SK-N-SH treated with all-trans-retinoic acid at 6 μM for 48 hours (cell line): ENCODE measurements at regions not wholly inside any gene's neighbourhood (a gene's known extent, or its start where the extent isn't known, plus 50 kb on each side); places are given as distances from the start of the nearest gene placed in this dataset.

Source experiments
- ATAC-seq: fragments of 200-7000 bp; cut with Tn5 transposase; 3 replicates; pipeline ENCODE4 v1.9.1; 2020; ENCODE audit warnings: mild to moderate bottlenecking, moderate library complexity
- ARNTL ChIP-seq: fragments of 450-650 bp; formaldehyde crosslinking; IDR thresholded peaks from 2 replicates; pipeline ENCODE4 v1.5.0; 2020; ENCODE audit warnings: low read depth, mild to moderate bottlenecking, moderate library complexity, borderline replicate concordance
- BACH2 ChIP-seq: fragments of 250-450 bp; sonication (Bioruptor Pico); IDR thresholded peaks from 2 replicates; pipeline ENCODE4 v1.9.0; 2021; ENCODE audit warnings: mild to moderate bottlenecking, borderline replicate concordance
- CREB5 ChIP-seq: fragments of 250-450 bp; sonication (Bioruptor Pico); IDR thresholded peaks from 2 replicates; pipeline ENCODE4 v1.5.1; 2020; ENCODE audit warnings: low read depth, mild to moderate bottlenecking, moderate library complexity
- CSDC2 ChIP-seq: fragments of 250-450 bp; sonication (Bioruptor Pico); IDR thresholded peaks from 2 replicates; pipeline ENCODE4 v1.5.0; 2020; ENCODE audit warnings: mild to moderate bottlenecking, moderate library complexity
- ESRRG ChIP-seq: fragments of 250-450 bp; sonication (Bioruptor Pico); IDR thresholded peaks from 2 replicates; pipeline ENCODE4 v1.6.1; 2021; ENCODE audit warnings: mild to moderate bottlenecking
- GLIS3 ChIP-seq: fragments of 250-450 bp; sonication (Bioruptor Pico); IDR thresholded peaks from 2 replicates; pipeline ENCODE4 v1.5.0; 2020; ENCODE audit warnings: mild to moderate bottlenecking, moderate library complexity
- OSR1 ChIP-seq: fragments of 250-450 bp; sonication (Bioruptor Pico); IDR thresholded peaks from 2 replicates; pipeline ENCODE4 v1.8.0; 2022; ENCODE audit warnings: moderate library complexity, mild to moderate bottlenecking, inconsistent platforms
- PATZ1 ChIP-seq: fragments of 250-450 bp; sonication (Bioruptor Pico); IDR thresholded peaks from 2 replicates; pipeline ENCODE4 v1.8.0; 2020; ENCODE audit warnings: mild to moderate bottlenecking, moderate library complexity, borderline replicate concordance
- PPARA ChIP-seq: fragments of 250-450 bp; sonication (Bioruptor Pico); IDR thresholded peaks from 2 replicates; pipeline ENCODE4 v1.5.0; 2020; ENCODE audit warnings: mild to moderate bottlenecking, borderline replicate concordance
- RARB ChIP-seq: fragments of 250-450 bp; sonication (Bioruptor Pico); IDR thresholded peaks from 2 replicates; pipeline ENCODE4 v1.8.0; 2021; ENCODE audit warnings: mild to moderate bottlenecking, moderate library complexity
- SNAI2 ChIP-seq: fragments of 250-450 bp; sonication (Bioruptor Pico); IDR thresholded peaks from 2 replicates; pipeline ENCODE4 v1.5.0; 2020; ENCODE audit warnings: mild to moderate bottlenecking, moderate library complexity
- TOX ChIP-seq: fragments of 250-450 bp; sonication (Bioruptor Pico); IDR thresholded peaks from 2 replicates; pipeline ENCODE4 v1.8.0; 2021; ENCODE audit warnings: mild to moderate bottlenecking, moderate library complexity, borderline replicate concordance
- TSHZ2 ChIP-seq: fragments of 250-450 bp; sonication (Bioruptor Pico); IDR thresholded peaks from 2 replicates; pipeline ENCODE4 v1.5.0; 2020; ENCODE audit warnings: mild to moderate bottlenecking, moderate library complexity
- ZC3H10 ChIP-seq: fragments of 250-450 bp; sonication (Bioruptor Pico); IDR thresholded peaks from 2 replicates; pipeline ENCODE4 v1.5.1; 2021; ENCODE audit warnings: mild to moderate bottlenecking, moderate library complexity
- ZFP3 ChIP-seq: fragments of 250-450 bp; sonication (Bioruptor Pico); IDR thresholded peaks from 2 replicates; pipeline ENCODE4 v1.5.0; 2020; ENCODE audit warnings: mild to moderate bottlenecking, moderate library complexity
- ZFP30 ChIP-seq: fragments of 450-650 bp; formaldehyde crosslinking; IDR thresholded peaks from 2 replicates; pipeline ENCODE4 v1.5.0; 2022; ENCODE audit warnings: mild to moderate bottlenecking, moderate library complexity
- ZNF565 ChIP-seq: fragments of 450-650 bp; formaldehyde crosslinking; conservative IDR thresholded peaks from 2 replicates; pipeline ENCODE4 v1.5.0; 2020; ENCODE audit warnings: low read depth, mild to moderate bottlenecking, moderate library complexity
- ZNF8 ChIP-seq: fragments of 450-650 bp; formaldehyde crosslinking; IDR thresholded peaks from 2 replicates; pipeline ENCODE4 v1.5.0; 2020; ENCODE audit warnings: mild to moderate bottlenecking, moderate library complexity
- TF ChIP-seq, protein P1 (sequence below): fragments of 250-450 bp; sonication (Bioruptor Pico); IDR thresholded peaks from 2 replicates; pipeline ENCODE4 v1.5.1; 2021; ENCODE audit warnings: mild to moderate bottlenecking, moderate library complexity

GRCh38 chr16:72657164-72657563, 390.8 kb downstream of the ZFHX3 start (continued):
- TF ChIP-seq TSHZ2 (CRISPR knock-in tag) (no peak), ZFP3 (CRISPR knock-in tag) (no peak), TOX (CRISPR knock-in tag) (no peak), GLIS3 (no peak)

DNA sequence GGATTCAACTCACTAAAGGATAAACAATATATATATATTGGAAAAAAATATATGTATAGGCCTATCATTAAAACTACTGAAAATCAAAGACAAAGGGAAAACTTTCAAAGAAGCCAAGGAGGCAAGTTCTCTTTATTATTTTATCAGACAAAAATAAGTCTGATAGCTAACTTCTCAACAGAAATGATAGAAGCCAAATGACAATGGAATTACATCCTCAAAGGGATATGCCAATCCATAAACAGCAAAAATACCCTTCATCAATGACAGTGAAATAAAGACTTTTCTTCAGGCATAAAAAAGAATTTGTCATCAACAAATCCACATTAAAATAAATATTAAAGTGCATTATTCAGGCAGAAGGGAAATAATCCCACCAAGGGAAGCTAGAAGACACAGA, 393.4 kb downstream of the ZFHX3 start:
- no peak for ATAC-seq
- no peak for TF ChIP-seq ZFP3 (CRISPR knock-in tag)
- TF ChIP-seq ZNF565 (CRISPR knock-in tag) = no peak
- no peak for TF ChIP-seq CSDC2 (CRISPR knock-in tag)
- no peak for TF ChIP-seq PPARA
- no peak for TF ChIP-seq SNAI2 (CRISPR knock-in tag)

- ATAC-seq = no peak
- TF ChIP-seq ZFP30 = no peak
- no peak for TF ChIP-seq ESRRG (CRISPR knock-in tag)
- no peak for TF ChIP-seq GLIS3
- no peak for TF ChIP-seq ZFP3 (CRISPR knock-in tag)
- TF ChIP-seq SNAI2 (CRISPR knock-in tag) = no peak
- TF ChIP-seq, protein P1, sequence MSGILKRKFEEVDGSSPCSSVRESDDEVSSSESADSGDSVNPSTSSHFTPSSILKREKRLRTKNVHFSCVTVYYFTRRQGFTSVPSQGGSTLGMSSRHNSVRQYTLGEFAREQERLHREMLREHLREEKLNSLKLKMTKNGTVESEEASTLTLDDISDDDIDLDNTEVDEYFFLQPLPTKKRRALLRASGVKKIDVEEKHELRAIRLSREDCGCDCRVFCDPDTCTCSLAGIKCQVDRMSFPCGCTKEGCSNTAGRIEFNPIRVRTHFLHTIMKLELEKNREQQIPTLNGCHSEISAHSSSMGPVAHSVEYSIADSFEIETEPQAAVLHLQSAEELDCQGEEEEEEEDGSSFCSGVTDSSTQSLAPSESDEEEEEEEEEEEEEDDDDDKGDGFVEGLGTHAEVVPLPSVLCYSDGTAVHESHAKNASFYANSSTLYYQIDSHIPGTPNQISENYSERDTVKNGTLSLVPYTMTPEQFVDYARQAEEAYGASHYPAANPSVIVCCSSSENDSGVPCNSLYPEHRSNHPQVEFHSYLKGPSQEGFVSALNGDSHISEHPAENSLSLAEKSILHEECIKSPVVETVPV (CRISPR knock-in tag) = no peak
- no peak for TF ChIP-seq ARNTL (CRISPR knock-in tag)
- TF ChIP-seq PPARA = no peak
- TF ChIP-seq TSHZ2 (CRISPR knock-in tag) = no peak
- no peak for TF ChIP-seq BACH2 (CRISPR knock-in tag)
- TF ChIP-seq OSR1 = no peak
- TF ChIP-seq TOX (CRISPR knock-in tag) = no peak
Observed at GRCh38 chr16:72649254-72649944, 398.5 kb downstream of the ZFHX3 start.

DNA sequence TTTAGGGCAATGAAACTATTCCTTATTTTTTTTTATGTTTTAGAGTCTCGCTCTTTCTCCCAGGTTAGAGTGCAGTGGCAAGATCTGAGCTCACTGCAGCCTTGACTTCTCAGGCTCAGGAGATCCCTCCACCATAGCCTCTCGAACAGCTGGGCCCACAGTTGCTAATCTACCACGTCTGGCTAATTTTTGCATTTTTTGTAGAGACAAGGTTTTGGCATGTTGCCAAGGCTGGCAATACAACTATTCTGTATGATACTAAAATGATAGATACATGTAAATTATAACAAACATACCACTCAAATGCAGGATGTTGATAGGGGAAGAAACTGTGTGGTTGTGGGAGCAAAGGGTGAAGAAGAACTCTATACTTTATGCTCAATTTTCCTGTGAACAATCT, 401.3 kb downstream of the ZFHX3 start:
- ATAC-seq = no peak
- TF ChIP-seq GLIS3 (no peak), TOX (CRISPR knock-in tag) (no peak), PPARA (no peak), ZNF8 (CRISPR knock-in tag) (no peak), ZFP30 (no peak), ARNTL (CRISPR knock-in tag) (no peak), TSHZ2 (CRISPR knock-in tag) (no peak), ZC3H10 (CRISPR knock-in tag) (no peak), ZFP3 (CRISPR knock-in tag) (no peak), RARB (CRISPR knock-in tag) (no peak), PATZ1 (no peak), ESRRG (CRISPR knock-in tag) (no peak), OSR1 (no peak), CREB5 (CRISPR knock-in tag) (no peak), BACH2 (CRISPR knock-in tag) (no peak), SNAI2 (CRISPR knock-in tag) (no peak)
- TF ChIP-seq, protein P1 (CRISPR knock-in tag) = no peak
